Left lung (tissue), 4 donors: ENCODE measurements at regions not wholly inside any gene's neighbourhood (a gene's known extent, or its start where the extent isn't known, plus 50 kb on each side); places are given as distances from the start of the nearest gene placed in this dataset.

Experiments used
- ATAC-seq: fragments of 200-7000 bp; cut with Tn5 transposase; one replicate; pipeline ENCODE4 v1.9.1; 2020; ENCODE audit warnings: moderate library complexity
- DNase-seq, 4 donors: peaks; one replicate each; pipeline ENCODE4 v3.0.0-alpha.2; 2013 to 2020
- H3K27ac ChIP-seq, 2 donors: fragments of 200-600 bp; sonication (generic) in 1 of 2; one replicate each; pipeline versions ENCODE4 v1.5.0 to v1.8.0; 2020 to 2021
- H3K27me3 ChIP-seq, 2 donors: fragments of 200-600 bp; sonication (generic) in 1 of 2; one replicate each; pipeline versions ENCODE4 v1.5.0 to v1.8.0; 2020 to 2021
- H3K36me3 ChIP-seq, 2 donors: fragments of 200-600 bp; sonication (generic) in 1 of 2; one replicate each; pipeline versions ENCODE4 v1.5.0 to v1.8.0; 2020 to 2021
- H3K4me1 ChIP-seq, 2 donors: fragments of 200-600 bp; one replicate each; pipeline ENCODE4 v1.8.0; 2021
- H3K4me3 ChIP-seq, 2 donors: fragments of 200-600 bp; sonication (generic) in 1 of 2; one replicate each; pipeline versions ENCODE4 v1.5.0 to v1.8.0; 2020 to 2021; ENCODE audit warnings: mild to moderate bottlenecking in 1 of 2
- H3K9me3 ChIP-seq, 2 donors: fragments of 200-600 bp; sonication (generic) in 1 of 2; one replicate each; pipeline versions ENCODE4 v1.5.0 to v1.8.0; 2020 to 2021
- CTCF ChIP-seq, 2 donors: fragments of 200-600 bp; sonication (generic) in 1 of 2; IDR thresholded peaks; one replicate each; pipeline versions ENCODE4 v1.5.0 to v1.8.0; 2021; ENCODE audit warnings: antibody characterized with exemption in 2 of 2
- intact Hi-C, 2 donors: fragments of 100-400 bp; cut with DNase I; formaldehyde crosslinking; loops; one replicate each; pipeline versions ENCODE4 v1.11.2 to v1.14.2; 2022
- donor health status: DM: no; HTN: yes; CAD: no.
- donor health status: DM: no; HTN: no; CAD: no.

DNA sequence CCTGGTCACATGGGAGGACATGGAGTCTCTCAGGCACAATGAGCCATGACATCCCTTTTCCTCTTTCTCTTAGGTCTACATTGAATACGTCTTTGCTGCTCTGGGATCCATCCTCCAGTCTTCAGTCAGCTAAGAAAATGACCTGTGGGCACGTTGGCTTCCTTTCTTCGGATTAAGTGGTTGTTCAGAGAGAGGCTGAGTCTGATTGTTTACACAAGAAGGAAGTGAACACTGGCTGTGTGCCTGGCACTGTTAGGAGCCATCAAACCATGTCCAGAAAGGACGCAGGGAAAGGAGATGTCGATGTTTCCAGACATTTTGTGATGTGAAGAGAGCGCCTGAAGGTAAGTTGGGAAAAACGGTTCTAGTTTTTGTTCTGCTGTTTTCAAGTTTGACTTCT is 309.9 kb upstream of the CDYL start:
- Histone ChIP-seq H3K4me1 (no peaks in the 10 kb centered on the region), H3K27ac (no peak overlapping the region), H3K27me3 (no peaks in the 10 kb centered on the region), H3K9me3 (peaks cover 0 to 14% of the 10 kb centered on the region in 2 donors), H3K36me3 (no peaks in the 10 kb centered on the region), H3K4me3 (no peak overlapping the region)
- TF ChIP-seq CTCF (IDR thresholded peaks at IDR 0.05) = no peak
- peak in 2 of 4 donors; percentile 39 to 55 for DNase-seq
- peak; percentile 97 for ATAC-seq
- intact Hi-C loops = no loop called here

DNA sequence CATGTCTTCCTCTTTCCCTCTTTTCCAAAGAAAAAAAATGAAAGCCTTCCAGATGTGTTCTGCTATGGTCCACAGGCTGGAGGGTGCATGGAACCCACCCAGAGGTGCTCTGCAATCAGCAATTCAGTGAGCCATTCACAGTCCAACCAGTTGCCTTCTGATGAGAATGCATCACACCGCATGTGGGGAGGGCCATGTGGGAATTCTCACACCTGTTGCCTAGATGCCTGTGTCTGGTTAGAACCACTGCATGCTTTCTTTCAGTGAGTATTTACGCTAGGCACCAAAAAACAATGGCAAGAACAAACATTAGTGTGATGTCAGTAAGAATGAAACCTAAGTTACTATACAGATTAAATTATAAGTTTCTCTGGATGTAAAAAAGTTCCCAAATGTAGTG is 311.6 kb upstream of the CDYL start:
- ATAC-seq (no peak), DNase-seq (no peak)
- intact Hi-C loops = no loop called here
- Histone ChIP-seq H3K27ac (no peak overlapping the region), H3K36me3 (no peaks in the 10 kb centered on the region), H3K4me3 (no peak overlapping the region), H3K4me1 (no peaks in the 10 kb centered on the region), H3K9me3 (no peaks in the 10 kb centered on the region), H3K27me3 (no peaks in the 10 kb centered on the region)
- no peak for TF ChIP-seq CTCF (IDR thresholded peaks at IDR 0.05)

DNA sequence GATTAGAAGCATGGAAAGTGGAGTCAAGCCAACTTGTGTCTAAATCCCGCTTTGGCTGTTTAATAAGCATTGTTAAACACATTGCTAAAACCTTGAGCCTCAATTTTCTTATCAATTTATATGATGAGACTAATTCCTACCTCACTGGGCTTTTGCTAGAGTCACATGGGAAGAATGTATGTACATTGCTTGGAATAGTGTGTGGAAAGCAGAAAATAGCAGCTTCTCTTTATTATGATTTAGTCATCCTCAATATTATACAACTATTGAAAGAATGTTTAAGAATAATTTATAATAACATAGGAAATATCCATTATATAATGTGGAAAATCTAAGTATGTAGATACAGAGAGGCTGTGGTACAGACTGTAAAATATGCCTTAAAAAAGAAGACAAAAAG is 313.0 kb upstream of the CDYL start:
- DNase-seq (no peak), ATAC-seq (no peak)
- no peak for TF ChIP-seq CTCF (IDR thresholded peaks at IDR 0.05)
- no peaks in the 10 kb centered on the region for H3K9me3 ChIP-seq
- H3K27me3 ChIP-seq = no peaks in the 10 kb centered on the region
- no peaks in the 10 kb centered on the region for H3K36me3 ChIP-seq
- H3K27ac ChIP-seq = no peak overlapping the region
- no peaks in the 10 kb centered on the region for H3K4me1 ChIP-seq
- no peak overlapping the region for H3K4me3 ChIP-seq
- intact Hi-C loops = no loop called here

GRCh38 chr6:4460586-4461475 is 315.4 kb upstream of the CDYL start:
- peaks cover 0 to 7% of the 10 kb centered on the region in 2 donors for H3K9me3 ChIP-seq
- no peaks in the 10 kb centered on the region for H3K36me3 ChIP-seq
- no peak overlapping the region for H3K4me3 ChIP-seq
- TF ChIP-seq CTCF (IDR thresholded peaks at IDR 0.05) = no peak
- H3K27me3 ChIP-seq = no peaks in the 10 kb centered on the region
- peak in 1 of 4 donors; percentile 13 for DNase-seq
- H3K4me1 ChIP-seq = no peaks in the 10 kb centered on the region
- no peak for ATAC-seq
- intact Hi-C loops = no loop called here
- no peak overlapping the region for H3K27ac ChIP-seq

GRCh38 chr6:4459996-4460395 is 316.2 kb upstream of the CDYL start:
- Histone ChIP-seq H3K36me3 (no peaks in the 10 kb centered on the region), H3K27ac (no peak overlapping the region), H3K9me3 (peaks cover 0 to 7% of the 10 kb centered on the region in 2 donors), H3K4me3 (no peak overlapping the region), H3K27me3 (no peaks in the 10 kb centered on the region), H3K4me1 (no peaks in the 10 kb centered on the region)
- TF ChIP-seq CTCF (IDR thresholded peaks at IDR 0.05) = no peak
- no peak for DNase-seq
- no peak for ATAC-seq
- intact Hi-C loops = no loop called here
